ENCODE measurements at regions not wholly inside any gene's neighbourhood (a gene's known extent, or its start where the extent isn't known, plus 50 kb on each side); places are given as distances from the start of the nearest gene placed in this dataset.

DNA sequence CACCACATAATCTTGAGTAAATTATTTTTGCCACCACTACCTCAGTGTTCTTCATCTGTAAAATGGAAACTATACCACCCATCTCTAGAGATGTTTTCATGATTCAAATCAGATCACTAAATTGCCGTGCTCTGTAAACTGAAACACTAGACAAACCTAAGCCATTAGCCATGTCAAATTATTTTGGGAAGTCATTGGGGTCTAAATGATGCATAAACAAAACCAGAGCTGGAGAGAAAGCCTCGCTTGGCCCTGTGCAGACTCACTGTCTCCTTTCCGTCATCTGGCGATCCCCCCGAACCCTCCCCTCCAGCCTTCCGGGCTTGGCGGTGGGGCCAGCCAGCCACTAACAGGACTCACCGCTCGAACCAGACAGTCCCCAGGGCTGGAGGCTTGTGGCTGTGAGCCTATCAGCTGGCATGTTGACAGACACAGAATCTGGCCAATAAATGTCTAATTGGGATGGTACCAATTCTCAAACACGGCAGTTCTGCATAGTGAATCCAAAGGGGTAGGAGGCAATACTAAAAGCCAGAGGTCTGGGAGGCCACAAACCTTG, 256.5 kb downstream of the SEC61B start:
- TF ChIP-seq, protein P1, sequence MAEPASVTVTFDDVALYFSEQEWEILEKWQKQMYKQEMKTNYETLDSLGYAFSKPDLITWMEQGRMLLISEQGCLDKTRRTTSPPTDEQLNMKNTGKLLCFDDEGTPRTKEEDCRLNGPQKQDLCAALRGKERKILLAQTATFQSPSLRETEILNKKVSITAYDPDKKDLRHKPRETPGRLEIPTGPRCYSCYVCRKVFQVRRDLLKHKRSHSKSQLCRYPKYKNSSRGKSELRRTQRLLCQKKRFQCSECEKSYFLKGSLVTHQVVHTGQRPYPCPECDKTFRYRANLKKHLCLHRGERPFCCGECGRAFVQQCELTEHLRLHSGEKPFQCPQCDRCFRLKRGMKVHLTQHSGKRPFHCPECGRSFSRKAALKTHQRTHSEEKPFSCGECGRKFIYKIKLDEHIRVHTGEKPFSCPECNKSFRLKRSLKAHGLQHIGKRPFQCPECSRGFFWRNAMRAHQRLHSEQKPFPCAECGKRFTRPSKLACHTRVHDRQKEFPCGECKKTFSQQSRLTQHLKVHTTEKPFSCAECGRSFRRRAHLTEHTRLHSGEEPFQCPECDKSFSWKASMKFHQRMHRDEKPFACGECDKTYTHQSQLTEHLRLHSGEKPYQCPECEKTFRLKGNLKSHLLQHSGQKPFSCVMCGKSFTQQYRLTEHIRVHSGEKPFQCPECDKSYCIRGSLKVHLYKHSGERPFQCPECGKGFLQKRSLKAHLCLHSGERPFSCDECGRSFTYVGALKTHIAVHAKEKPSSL (CRISPR knock-in tag; conservative IDR thresholded peaks at IDR 0.05), result no peak
- TF ChIP-seq OVOL2 (CRISPR knock-in tag; IDR thresholded peaks at IDR 0.05; ENCODE audit: borderline replicate concordance) (no peak), ELF4 (CRISPR knock-in tag; IDR thresholded peaks at IDR 0.05; ENCODE audit: low read depth) (no peak), PRRX2 (CRISPR knock-in tag; IDR thresholded peaks at IDR 0.05) (no peak)
- DNase-seq (ENCODE audit: low spot score), result no peak
- Mint-ChIP-seq H3K9me3 (no peaks in the 10 kb centered on the region), H3K27me3 (ENCODE audit: low read depth) (peaks cover 6% of the 10 kb centered on the region; the same call in 1 of the 2 replicates), H3K36me3 (no peaks in the 10 kb centered on the region), H3K4me1 (peaks cover 13% of the 10 kb centered on the region), H3K4me3 (no peak overlapping the region), H3K27ac (no peak overlapping the region)
- ATAC-seq, result no peak
- ChIA-PET CTCF (no interaction called here), POLR2A (no interaction called here)

DNA sequence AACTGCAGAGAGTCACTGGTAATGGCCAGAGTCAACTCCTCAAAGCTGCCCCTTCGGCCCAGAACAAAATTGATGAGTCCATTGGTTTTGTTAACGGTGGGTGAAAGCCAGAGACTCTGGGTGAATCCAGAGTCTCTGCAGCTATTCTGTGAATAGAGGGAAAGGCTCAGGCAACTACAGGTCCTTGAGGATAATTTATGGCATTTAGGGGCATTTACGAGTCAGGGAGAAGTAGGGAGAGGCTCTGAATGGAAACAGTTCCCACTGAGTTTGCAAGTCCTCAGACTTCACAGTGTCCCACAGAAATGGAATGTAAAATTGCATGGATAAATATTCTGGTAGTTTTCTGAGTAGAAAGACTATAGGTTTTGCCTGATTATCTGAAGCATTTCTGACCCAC, 257.8 kb downstream of the SEC61B start:
- no peak for DNase-seq (ENCODE audit: low spot score)
- Mint-ChIP-seq H3K4me3 (no peak overlapping the region), H3K36me3 (no peaks in the 10 kb centered on the region), H3K4me1 (peaks cover 13% of the 10 kb centered on the region), H3K27ac (no peak overlapping the region), H3K9me3 (no peaks in the 10 kb centered on the region), H3K27me3 (ENCODE audit: low read depth) (peaks cover 14% of the 10 kb centered on the region)
- CTCF ChIA-PET, result no interaction called here
- POLR2A ChIA-PET, result no interaction called here
- no peak for ATAC-seq
- TF ChIP-seq RELA (CRISPR knock-in tag; IDR thresholded peaks at IDR 0.05; ENCODE audit: borderline replicate concordance) (no peak), ZBTB43 (CRISPR knock-in tag; IDR thresholded peaks at IDR 0.05) (no peak), FOXJ3 (CRISPR knock-in tag; IDR thresholded peaks at IDR 0.05; ENCODE audit: borderline replicate concordance) (no peak), ZNF219 (CRISPR knock-in tag; IDR thresholded peaks at IDR 0.05; ENCODE audit: borderline replicate concordance) (no peak), ZNF263 (CRISPR knock-in tag; IDR thresholded peaks at IDR 0.05; ENCODE audit: low read depth) (no peak), SMAD3 (CRISPR knock-in tag; IDR thresholded peaks at IDR 0.05; ENCODE audit: borderline replicate concordance) (no peak), RORB (CRISPR knock-in tag; IDR thresholded peaks at IDR 0.05) (no peak), AFF4 (CRISPR knock-in tag; IDR thresholded peaks at IDR 0.05; ENCODE audit: borderline replicate concordance) (no peak), SP1 (CRISPR knock-in tag; conservative IDR thresholded peaks at IDR 0.05) (no peak), HMGXB4 (CRISPR knock-in tag; IDR thresholded peaks at IDR 0.05) (no peak)
- TF ChIP-seq, protein P2, sequence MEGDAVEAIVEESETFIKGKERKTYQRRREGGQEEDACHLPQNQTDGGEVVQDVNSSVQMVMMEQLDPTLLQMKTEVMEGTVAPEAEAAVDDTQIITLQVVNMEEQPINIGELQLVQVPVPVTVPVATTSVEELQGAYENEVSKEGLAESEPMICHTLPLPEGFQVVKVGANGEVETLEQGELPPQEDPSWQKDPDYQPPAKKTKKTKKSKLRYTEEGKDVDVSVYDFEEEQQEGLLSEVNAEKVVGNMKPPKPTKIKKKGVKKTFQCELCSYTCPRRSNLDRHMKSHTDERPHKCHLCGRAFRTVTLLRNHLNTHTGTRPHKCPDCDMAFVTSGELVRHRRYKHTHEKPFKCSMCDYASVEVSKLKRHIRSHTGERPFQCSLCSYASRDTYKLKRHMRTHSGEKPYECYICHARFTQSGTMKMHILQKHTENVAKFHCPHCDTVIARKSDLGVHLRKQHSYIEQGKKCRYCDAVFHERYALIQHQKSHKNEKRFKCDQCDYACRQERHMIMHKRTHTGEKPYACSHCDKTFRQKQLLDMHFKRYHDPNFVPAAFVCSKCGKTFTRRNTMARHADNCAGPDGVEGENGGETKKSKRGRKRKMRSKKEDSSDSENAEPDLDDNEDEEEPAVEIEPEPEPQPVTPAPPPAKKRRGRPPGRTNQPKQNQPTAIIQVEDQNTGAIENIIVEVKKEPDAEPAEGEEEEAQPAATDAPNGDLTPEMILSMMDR (IDR thresholded peaks at IDR 0.05), result no peak
- TF ChIP-seq, protein P3, sequence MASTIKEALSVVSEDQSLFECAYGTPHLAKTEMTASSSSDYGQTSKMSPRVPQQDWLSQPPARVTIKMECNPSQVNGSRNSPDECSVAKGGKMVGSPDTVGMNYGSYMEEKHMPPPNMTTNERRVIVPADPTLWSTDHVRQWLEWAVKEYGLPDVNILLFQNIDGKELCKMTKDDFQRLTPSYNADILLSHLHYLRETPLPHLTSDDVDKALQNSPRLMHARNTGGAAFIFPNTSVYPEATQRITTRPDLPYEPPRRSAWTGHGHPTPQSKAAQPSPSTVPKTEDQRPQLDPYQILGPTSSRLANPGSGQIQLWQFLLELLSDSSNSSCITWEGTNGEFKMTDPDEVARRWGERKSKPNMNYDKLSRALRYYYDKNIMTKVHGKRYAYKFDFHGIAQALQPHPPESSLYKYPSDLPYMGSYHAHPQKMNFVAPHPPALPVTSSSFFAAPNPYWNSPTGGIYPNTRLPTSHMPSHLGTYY (CRISPR knock-in tag; IDR thresholded peaks at IDR 0.05), result no peak
- TF ChIP-seq, protein P4, sequence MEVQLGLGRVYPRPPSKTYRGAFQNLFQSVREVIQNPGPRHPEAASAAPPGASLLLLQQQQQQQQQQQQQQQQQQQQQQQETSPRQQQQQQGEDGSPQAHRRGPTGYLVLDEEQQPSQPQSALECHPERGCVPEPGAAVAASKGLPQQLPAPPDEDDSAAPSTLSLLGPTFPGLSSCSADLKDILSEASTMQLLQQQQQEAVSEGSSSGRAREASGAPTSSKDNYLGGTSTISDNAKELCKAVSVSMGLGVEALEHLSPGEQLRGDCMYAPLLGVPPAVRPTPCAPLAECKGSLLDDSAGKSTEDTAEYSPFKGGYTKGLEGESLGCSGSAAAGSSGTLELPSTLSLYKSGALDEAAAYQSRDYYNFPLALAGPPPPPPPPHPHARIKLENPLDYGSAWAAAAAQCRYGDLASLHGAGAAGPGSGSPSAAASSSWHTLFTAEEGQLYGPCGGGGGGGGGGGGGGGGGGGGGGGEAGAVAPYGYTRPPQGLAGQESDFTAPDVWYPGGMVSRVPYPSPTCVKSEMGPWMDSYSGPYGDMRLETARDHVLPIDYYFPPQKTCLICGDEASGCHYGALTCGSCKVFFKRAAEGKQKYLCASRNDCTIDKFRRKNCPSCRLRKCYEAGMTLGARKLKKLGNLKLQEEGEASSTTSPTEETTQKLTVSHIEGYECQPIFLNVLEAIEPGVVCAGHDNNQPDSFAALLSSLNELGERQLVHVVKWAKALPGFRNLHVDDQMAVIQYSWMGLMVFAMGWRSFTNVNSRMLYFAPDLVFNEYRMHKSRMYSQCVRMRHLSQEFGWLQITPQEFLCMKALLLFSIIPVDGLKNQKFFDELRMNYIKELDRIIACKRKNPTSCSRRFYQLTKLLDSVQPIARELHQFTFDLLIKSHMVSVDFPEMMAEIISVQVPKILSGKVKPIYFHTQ (CRISPR knock-in tag; IDR thresholded peaks at IDR 0.05), result no peak
- TF ChIP-seq, protein P5, sequence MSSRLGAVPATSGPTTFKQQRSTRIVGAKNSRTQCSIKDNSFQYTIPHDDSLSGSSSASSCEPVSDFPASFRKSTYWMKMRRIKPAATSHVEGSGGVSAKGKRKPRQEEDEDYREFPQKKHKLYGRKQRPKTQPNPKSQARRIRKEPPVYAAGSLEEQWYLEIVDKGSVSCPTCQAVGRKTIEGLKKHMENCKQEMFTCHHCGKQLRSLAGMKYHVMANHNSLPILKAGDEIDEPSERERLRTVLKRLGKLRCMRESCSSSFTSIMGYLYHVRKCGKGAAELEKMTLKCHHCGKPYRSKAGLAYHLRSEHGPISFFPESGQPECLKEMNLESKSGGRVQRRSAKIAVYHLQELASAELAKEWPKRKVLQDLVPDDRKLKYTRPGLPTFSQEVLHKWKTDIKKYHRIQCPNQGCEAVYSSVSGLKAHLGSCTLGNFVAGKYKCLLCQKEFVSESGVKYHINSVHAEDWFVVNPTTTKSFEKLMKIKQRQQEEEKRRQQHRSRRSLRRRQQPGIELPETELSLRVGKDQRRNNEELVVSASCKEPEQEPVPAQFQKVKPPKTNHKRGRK (CRISPR knock-in tag; IDR thresholded peaks at IDR 0.05; ENCODE audit: borderline replicate concordance), result no peak

All from WTC11 (cell line).